H1 (cell line): ENCODE measurements at regions not wholly inside any gene's neighbourhood (a gene's known extent, or its start where the extent isn't known, plus 50 kb on each side); places are given as distances from the start of the nearest gene placed in this dataset.

Experiments used
- CTCF ChIA-PET: fragments of 300-600 bp; sonication (Branson Sonifier 250); formaldehyde crosslinking; loops from one replicate; lab custom pipeline; 2021; ENCODE audit not compliant: partially characterized antibody; lab: Charles Lee
- POLR2A ChIA-PET: fragments of 300-600 bp; sonication (Branson Sonifier 250); formaldehyde crosslinking; loops from one replicate; lab custom pipeline; 2021; ENCODE audit warnings: inconsistent platforms; ENCODE audit not compliant: partially characterized antibody; lab: Charles Lee
- DNase-seq, 2 experiments: peaks; one replicate each; pipeline versions ENCODE4 v3.0.0 to v3.0.0-alpha.2; 2010 to 2022; ENCODE audit warnings: low spot score in 2 of 2, low read depth in 1 of 2, mixed read lengths in 1 of 2
- FAIRE-seq: peaks from 2 replicates; lab custom pipeline; 2011; peaks lifted over from hg19 to GRCh38; lab: Jason Lieb, UNC
- H2AFZ ChIP-seq: 2 replicates; pipeline ENCODE4 v1.8.1; 2012; ENCODE audit warnings: low read length, inconsistent platforms
- H2AK5ac ChIP-seq: 2 replicates; pipeline ENCODE4 v1.6.1; 2013; ENCODE audit warnings: low read depth, low read length
- H2BK120ac ChIP-seq: replicated peaks from 2 replicates; pipeline ENCODE3; 2013; ENCODE audit warnings: low read depth, low read length, inconsistent platforms
- H2BK12ac ChIP-seq: 2 replicates; pipeline ENCODE4 v1.6.1; 2013; ENCODE audit warnings: low read depth, low read length
- H2BK15ac ChIP-seq: 2 replicates; pipeline ENCODE4 v1.6.1; 2013; ENCODE audit warnings: low read length
- H2BK20ac ChIP-seq: 2 replicates; pipeline ENCODE4 v1.6.1; 2013; ENCODE audit warnings: low read length
- H2BK5ac ChIP-seq: 2 replicates; pipeline ENCODE4 v1.6.1; 2013; ENCODE audit warnings: low read depth, low read length
- H3K14ac ChIP-seq: 2 replicates; pipeline ENCODE4 v1.6.1; 2013; ENCODE audit warnings: inconsistent platforms; ENCODE audit not compliant: insufficient read length
- H3K18ac ChIP-seq: 2 replicates; pipeline ENCODE4 v1.6.1; 2013; ENCODE audit warnings: low read length; ENCODE audit errors: extremely low read depth
- H3K23ac ChIP-seq: 2 replicates; pipeline ENCODE4 v1.6.1; 2013; ENCODE audit warnings: inconsistent platforms; ENCODE audit not compliant: insufficient read length
- H3K23me2 ChIP-seq: 2 replicates; pipeline ENCODE4 v1.6.1; 2013; ENCODE audit warnings: low read depth, low read length
- H3K27ac ChIP-seq: 2 replicates; pipeline ENCODE4 v1.6.1; 2011; ENCODE audit warnings: low read depth, low read length, inconsistent platforms
- H3K27me3 ChIP-seq, 4 experiments: replicated peaks in 1 of 4; 1 replicate in 1 of 4; 2 replicates in 3 of 4; pipeline versions ENCODE4 v1.6.1 to v1.8.1; 2011 to 2013; ENCODE audit warnings: low read length in 3 of 4, mild to moderate bottlenecking in 3 of 4, inconsistent platforms in 2 of 4, mixed read lengths in 2 of 4, moderate library complexity in 1 of 4; ENCODE audit not compliant: control insufficient read depth in 3 of 4, insufficient read depth in 3 of 4; ENCODE audit errors: extremely low read depth in 1 of 4
- H3K36me3 ChIP-seq, 4 experiments: 2 replicates each; pipeline versions ENCODE4 v1.6.1 to v1.8.1; 2011 to 2013; ENCODE audit warnings: mild to moderate bottlenecking in 4 of 4, low read length in 3 of 4, moderate library complexity in 2 of 4, control low read depth in 1 of 4, inconsistent platforms in 1 of 4; ENCODE audit not compliant: insufficient read depth in 4 of 4, control insufficient read depth in 2 of 4
- H3K4ac ChIP-seq: replicated peaks from 2 replicates; pipeline ENCODE3; 2013; ENCODE audit warnings: low read length, low read depth, mixed read lengths, inconsistent platforms; ENCODE audit not compliant: insufficient read length
- H3K4me1 ChIP-seq, 4 experiments: replicated peaks in 1 of 4; 1 replicate in 1 of 4; 2 replicates in 3 of 4; pipeline versions ENCODE4 v1.6.1 to v1.8.1; 2011 to 2013; ENCODE audit warnings: low read length in 3 of 4, inconsistent platforms in 2 of 4, mixed read lengths in 1 of 4; ENCODE audit not compliant: insufficient read depth in 4 of 4, control insufficient read depth in 3 of 4
- H3K4me2 ChIP-seq, 2 experiments: 2 replicates each; pipeline versions ENCODE4 v1.6.1 to v1.8.1; 2011 to 2013; ENCODE audit warnings: low read depth in 2 of 2, low read length in 2 of 2, control low read depth in 1 of 2, inconsistent platforms in 1 of 2, mild to moderate bottlenecking in 1 of 2; ENCODE audit not compliant: insufficient read depth in 1 of 2
- H3K4me3 ChIP-seq, 4 experiments: fragments of 200-600, 300-600 bp in 1 of 4; sonication (generic), shearing (Covaris generic), sonication (Bioruptor Twin) in 1 of 4; 2 replicates each; pipeline versions ENCODE4 v1.5.1 to v1.8.1; 2011 to 2016; ENCODE audit warnings: low read length in 4 of 4, low read depth in 3 of 4, control low read depth in 2 of 4, inconsistent platforms in 2 of 4, mild to moderate bottlenecking in 2 of 4, mixed read lengths in 1 of 4, moderate library complexity in 1 of 4; ENCODE audit not compliant: insufficient read depth in 2 of 4; ENCODE audit errors: extremely low read depth in 1 of 4
- H3K56ac ChIP-seq: replicated peaks from 2 replicates; pipeline ENCODE3; 2013; ENCODE audit warnings: low read depth, mild to moderate bottlenecking, mixed read lengths, low read length, inconsistent platforms; ENCODE audit not compliant: insufficient read length
- H3K79me1 ChIP-seq: 2 replicates; pipeline ENCODE4 v1.6.1; 2013; ENCODE audit warnings: low read depth, low read length, control low read depth
- H3K79me2 ChIP-seq, 2 experiments: 2 replicates each; pipeline versions ENCODE4 v1.6.1 to v1.8.1; 2012 to 2013; ENCODE audit warnings: low read length in 2 of 2, mild to moderate bottlenecking in 2 of 2, inconsistent platforms in 1 of 2; ENCODE audit not compliant: insufficient read depth in 2 of 2, control insufficient read depth in 1 of 2
- H3K9ac ChIP-seq, 4 experiments: replicated peaks in 1 of 4; 1 replicate in 1 of 4; 2 replicates in 3 of 4; pipeline versions ENCODE4 v1.6.1 to v1.8.1; 2011 to 2013; ENCODE audit warnings: low read depth in 3 of 4, low read length in 3 of 4, control low read depth in 2 of 4, mild to moderate bottlenecking in 2 of 4, moderate library complexity in 2 of 4, inconsistent platforms in 1 of 4; ENCODE audit errors: extremely low read depth in 1 of 4
- H3K9me3 ChIP-seq, 2 experiments: 2 replicates each; pipeline versions ENCODE4 v1.6.1 to v1.8.1; 2012 to 2013; ENCODE audit warnings: mild to moderate bottlenecking in 2 of 2, moderate library complexity in 2 of 2, control low read depth in 1 of 2, inconsistent platforms in 1 of 2, low read depth in 1 of 2, low read length in 1 of 2, mixed read lengths in 1 of 2; ENCODE audit not compliant: insufficient read depth in 2 of 2
- H4K20me1 ChIP-seq, 2 experiments: replicated peaks in 1 of 2; 2 replicates each; pipeline versions ENCODE3 to v1.8.1; 2011 to 2013; ENCODE audit warnings: inconsistent platforms in 2 of 2, low read length in 2 of 2, mild to moderate bottlenecking in 1 of 2; ENCODE audit not compliant: insufficient read depth in 2 of 2, control insufficient read depth in 1 of 2
- H4K5ac ChIP-seq: 2 replicates; pipeline ENCODE4 v1.6.1; 2013; ENCODE audit warnings: low read length, low read depth, mixed read lengths, inconsistent platforms; ENCODE audit not compliant: insufficient read length
- H4K8ac ChIP-seq: 2 replicates; pipeline ENCODE4 v1.8.0; 2013; ENCODE audit warnings: mild to moderate bottlenecking, moderate library complexity, low read length, inconsistent platforms; ENCODE audit not compliant: insufficient read depth; ENCODE audit errors: extremely low read depth
- H4K91ac ChIP-seq: replicated peaks from 2 replicates; pipeline ENCODE3; 2013; ENCODE audit warnings: low read length, mixed read lengths, inconsistent platforms; ENCODE audit not compliant: insufficient read length
- CBX5 ChIP-seq: fragments of 300-800, 300-1000 bp; sonication (generic); IDR thresholded peaks from 2 replicates; pipeline ENCODE4 v1.7.1; 2016; ENCODE audit warnings: antibody characterized with exemption, low read length, low read depth
- CHD1 ChIP-seq: IDR thresholded peaks from 2 replicates; pipeline ENCODE4 v1.6.1; 2012; ENCODE audit warnings: low read depth, low read length, improper control_type of control experiment
- FOSL1 ChIP-seq: IDR thresholded peaks from 2 replicates; pipeline ENCODE4 v1.6.1; 2011; ENCODE audit warnings: mild to moderate bottlenecking, low read depth, low read length, moderate library complexity; ENCODE audit not compliant: insufficient read depth
- GABPA ChIP-seq: IDR thresholded peaks from 2 replicates; pipeline ENCODE4 v1.6.1; 2011; ENCODE audit warnings: mild to moderate bottlenecking, low read length, moderate library complexity, borderline replicate concordance; ENCODE audit not compliant: insufficient read depth
- JUN ChIP-seq: IDR thresholded peaks from 2 replicates; pipeline ENCODE4 v1.6.1; 2011; ENCODE audit warnings: low read depth, mild to moderate bottlenecking, improper control_type of control experiment, low read length
- JUND ChIP-seq: IDR thresholded peaks from 2 replicates; pipeline ENCODE4 v1.6.1; 2011; ENCODE audit warnings: mild to moderate bottlenecking, improper control_type of control experiment, low read length
- KDM5A ChIP-seq: fragments of 200-600 bp; IDR thresholded peaks from 2 replicates; pipeline ENCODE4 v1.7.1; 2012; ENCODE audit warnings: mild to moderate bottlenecking, low read length, inconsistent platforms, mixed read lengths
- SIN3A ChIP-seq, 2 experiments: IDR thresholded peaks in 1 of 2; conservative IDR thresholded peaks in 1 of 2; 2 replicates each; pipeline ENCODE4 v1.6.1; 2011 to 2012; ENCODE audit warnings: low read length in 2 of 2, improper control_type of control experiment in 1 of 2, low read depth in 1 of 2, mild to moderate bottlenecking in 1 of 2
- SRF ChIP-seq: IDR thresholded peaks from 2 replicates; pipeline ENCODE4 v1.6.1; 2011; ENCODE audit warnings: mild to moderate bottlenecking, low read depth, low read length, moderate library complexity
- ZNF274 ChIP-seq: IDR thresholded peaks from 2 replicates; pipeline ENCODE4 v1.7.0; 2012; ENCODE audit warnings: low read length, borderline replicate concordance; ENCODE audit errors: extremely low read depth
- WGBS, 2 experiments: shearing (Covaris generic) in 1 of 2; methylation state at CpG; one replicate each; pipeline versions ENCODE4 v1.1.6 to v1.1.7; 2013 to 2015; ENCODE audit warnings: low lambda C conversion rate in 2 of 2, mixed read lengths in 2 of 2, inconsistent platforms in 1 of 2, low coverage in 1 of 2, missing lambda C conversion rate in 1 of 2; ENCODE audit not compliant: insufficient replicate concordance in 2 of 2, insufficient coverage in 1 of 2, insufficient read length in 1 of 2; ENCODE audit errors: extremely low coverage in 1 of 2, missing lambda C conversion rate in 1 of 2; 5-methylcytosine and 5-hydroxymethylcytosine counted together

DNA sequence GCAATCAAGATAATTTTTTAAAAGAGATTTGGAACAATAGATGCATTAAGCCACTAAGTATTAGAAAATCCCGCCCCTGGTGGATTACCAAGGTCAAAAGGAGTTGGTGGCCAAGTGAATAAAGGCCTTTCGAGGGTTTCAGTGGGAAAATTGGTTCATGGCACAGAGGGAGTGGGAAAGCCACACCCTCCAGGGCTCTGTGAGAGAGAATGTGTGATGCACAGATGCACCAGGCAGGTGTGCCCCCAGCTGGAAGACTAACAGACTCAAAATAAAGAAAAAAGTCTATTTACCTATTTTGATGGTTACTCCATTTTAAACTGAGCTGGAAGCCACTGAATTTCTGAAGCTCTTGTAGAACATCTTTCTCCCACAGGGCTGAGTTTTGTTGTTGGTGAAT, 278.0 kb downstream of the DRD1 start:
- no peak overlapping the region for H4K5ac ChIP-seq
- H3K9me3 ChIP-seq = no peaks in the 10 kb centered on the region
- H3K27me3 ChIP-seq = no peaks in the 10 kb centered on the region
- H3K23ac ChIP-seq = no peak overlapping the region
- DNase-seq (no peak), FAIRE-seq (no peak)
- no peak overlapping the region for H3K4me2 ChIP-seq
- no peaks in the 10 kb centered on the region for H3K79me1 ChIP-seq
- no peak overlapping the region for H2BK5ac ChIP-seq
- no peak overlapping the region for H2BK15ac ChIP-seq
- no peak overlapping the region for H3K4ac ChIP-seq
- TF ChIP-seq SIN3A (conservative IDR thresholded peaks at IDR 0.05 in 1 of 2, IDR thresholded peaks at IDR 0.05 in 1 of 2; ENCODE audit: low read depth in 1 of 2, low read length in 2 of 2) = no peak
- no peak for TF ChIP-seq CHD1
- TF ChIP-seq FOSL1 = no peak
- no peak for TF ChIP-seq KDM5A
- no peak for TF ChIP-seq CBX5
- no peak for TF ChIP-seq ZNF274
- no peak for TF ChIP-seq JUND
- TF ChIP-seq GABPA = no peak
- TF ChIP-seq JUN = no peak
- TF ChIP-seq SRF = no peak
- no peak overlapping the region for H3K56ac ChIP-seq
- H2BK20ac ChIP-seq = no peak overlapping the region
- H2AK5ac ChIP-seq = no peak overlapping the region
- no peak overlapping the region for H3K27ac ChIP-seq
- H3K4me1 ChIP-seq = no peaks in the 10 kb centered on the region
- no peak overlapping the region for H2BK120ac ChIP-seq
- no peak overlapping the region for H3K14ac ChIP-seq
- H4K8ac ChIP-seq = no peak overlapping the region
- ChIA-PET POLR2A (no interaction called here), CTCF (no interaction called here)
- H3K36me3 ChIP-seq = no peaks in the 10 kb centered on the region; a peak in 1 of 8 replicates
- H2BK12ac ChIP-seq = no peak overlapping the region
- H3K79me2 ChIP-seq = no peaks in the 10 kb centered on the region
- H4K20me1 ChIP-seq = peaks cover 0 to 2% of the 10 kb centered on the region in 2 experiments
- no peak overlapping the region for H2AFZ ChIP-seq
- no peak overlapping the region for H3K18ac ChIP-seq
- H3K4me3 ChIP-seq = no peak overlapping the region
- H3K23me2 ChIP-seq = no peaks in the 10 kb centered on the region; the same call in 1 of the 2 replicates
- H3K9ac ChIP-seq = no peak overlapping the region
- 86% methylated on average over 2 of the region's 2 CpGs; no CpG with 5 or more reads in 1 of the 2 experiments for WGBS, 2 experiments
- H4K91ac ChIP-seq = no peak overlapping the region
